SK-N-SH (cell line): ENCODE measurements at regions not wholly inside any gene's neighbourhood (a gene's known extent, or its start where the extent isn't known, plus 50 kb on each side); places are given as distances from the start of the nearest gene placed in this dataset.

Experiments used
- CTCF ChIA-PET: fragments of 300-600, 350-600 bp; formaldehyde crosslinking; extraction: SDS; loops from one replicate; lab custom pipeline; 2021; lab: Yijun Ruan, JAX
- POLR2A ChIA-PET: fragments of 350-600 bp; sonication (Branson Sonifier 250); formaldehyde crosslinking; extraction: SDS; loops from one replicate; lab custom pipeline; 2020; ENCODE audit warnings: antibody characterized with exemption, inconsistent platforms; lab: Yijun Ruan, JAX
- DNase-seq: peaks from one replicate; pipeline ENCODE4 v3.0.0; 2012
- H2AFZ ChIP-seq: fragments of 200-600 bp; sonication (generic); 2 replicates; pipeline ENCODE4 v1.8.1; 2016; ENCODE audit warnings: antibody characterized with exemption, mild to moderate bottlenecking, low read depth
- H3F3A ChIP-seq: fragments of 200-600 bp; sonication (generic); replicated peaks from 2 replicates; pipeline ENCODE3; 2016; ENCODE audit warnings: antibody characterized with exemption, mild to moderate bottlenecking; ENCODE audit not compliant: insufficient read depth
- H3K27ac ChIP-seq, 2 experiments: fragments of 200-500 bp in 1 of 2; fragments of 200-600 bp in 1 of 2; sonication (Bioruptor generic) in 1 of 2; sonication (generic), shearing (Covaris generic) in 1 of 2; 2 replicates each; pipeline versions ENCODE4 v1.5.1 to v1.6.1; 2014 to 2016; ENCODE audit warnings: low read depth in 2 of 2, inconsistent platforms in 1 of 2, low read length in 1 of 2, mild to moderate bottlenecking in 1 of 2, mixed read lengths in 1 of 2
- H3K27me3 ChIP-seq: fragments of 200-600 bp; sonication (generic), shearing (Covaris generic); 2 replicates; pipeline ENCODE4 v1.6.1; 2016; ENCODE audit warnings: mixed run types; ENCODE audit not compliant: insufficient read depth
- H3K36me3 ChIP-seq, 2 experiments: fragments of 200-500 bp in 1 of 2; fragments of 200-600 bp in 1 of 2; sonication (Bioruptor generic) in 1 of 2; sonication (generic) in 1 of 2; replicated peaks in 1 of 2; 2 replicates each; pipeline versions ENCODE3 to v1.5.1; 2014 to 2016; ENCODE audit warnings: low read length in 1 of 2, mild to moderate bottlenecking in 1 of 2; ENCODE audit not compliant: insufficient read depth in 2 of 2, control insufficient read depth in 1 of 2
- H3K4me1 ChIP-seq, 2 experiments: fragments of 200-500 bp in 1 of 2; fragments of 200-600 bp in 1 of 2; sonication (Bioruptor generic) in 1 of 2; sonication (generic), shearing (Covaris generic) in 1 of 2; 2 replicates each; pipeline versions ENCODE4 v1.5.1 to v1.6.1; 2014 to 2016; ENCODE audit warnings: low read depth in 1 of 2, low read length in 1 of 2, mixed run types in 1 of 2; ENCODE audit not compliant: insufficient read depth in 2 of 2, control insufficient read depth in 1 of 2
- H3K4me2 ChIP-seq: fragments of 200-600 bp; sonication (generic), shearing (Covaris generic); 2 replicates; pipeline ENCODE4 v1.6.1; 2017; ENCODE audit warnings: mixed run types
- H3K4me3 ChIP-seq, 2 experiments: fragments of 200-500 bp in 1 of 2; fragments of 200-600 bp in 1 of 2; sonication (Bioruptor generic) in 1 of 2; sonication (generic), shearing (Covaris generic) in 1 of 2; 2 replicates each; pipeline versions ENCODE4 v1.5.1 to v1.8.1; 2014 to 2016; ENCODE audit warnings: low read depth in 2 of 2, inconsistent platforms in 1 of 2, low read length in 1 of 2, mild to moderate bottlenecking in 1 of 2, mixed read lengths in 1 of 2, moderate library complexity in 1 of 2
- H3K79me2 ChIP-seq: fragments of 200-600 bp; sonication (generic); 2 replicates; pipeline ENCODE4 v1.8.1; 2017; ENCODE audit warnings: mild to moderate bottlenecking; ENCODE audit not compliant: insufficient read depth
- H3K9ac ChIP-seq: fragments of 200-600 bp; sonication (generic); 2 replicates; pipeline ENCODE4 v1.6.1; 2017; ENCODE audit warnings: mixed run types
- H3K9me2 ChIP-seq: fragments of 200-600 bp; sonication (generic); 2 replicates; pipeline ENCODE4 v1.6.1; 2017; ENCODE audit warnings: mixed run types
- H3K9me3 ChIP-seq: fragments of 200-600 bp; sonication (generic); 2 replicates; pipeline ENCODE4 v1.6.1; 2017; ENCODE audit warnings: mixed run types, mild to moderate bottlenecking, moderate library complexity
- H4K20me1 ChIP-seq: fragments of 200-600 bp; sonication (generic); 2 replicates; pipeline ENCODE4 v1.6.1; 2017; ENCODE audit warnings: mild to moderate bottlenecking, mixed run types; ENCODE audit not compliant: insufficient read depth
- FOXM1 ChIP-seq: IDR thresholded peaks from 2 replicates; pipeline ENCODE4 v1.4.0; 2012; ENCODE audit warnings: low read depth, mild to moderate bottlenecking
- GABPA ChIP-seq: IDR thresholded peaks from 2 replicates; pipeline ENCODE4 v1.4.0; 2012; ENCODE audit warnings: low read depth, mild to moderate bottlenecking
- JUND ChIP-seq: IDR thresholded peaks from 2 replicates; pipeline ENCODE4 v1.4.0; 2012
- MAX ChIP-seq: IDR thresholded peaks from 2 replicates; pipeline ENCODE4 v1.4.0; 2012; ENCODE audit warnings: low read depth
- NRF1 ChIP-seq: IDR thresholded peaks from 2 replicates; pipeline ENCODE4 v1.6.1; 2012; ENCODE audit warnings: low read depth, mild to moderate bottlenecking, low read length
- POLR2AphosphoS5 ChIP-seq: IDR thresholded peaks from 2 replicates; pipeline ENCODE4 v1.6.1; 2012; ENCODE audit warnings: low read depth, low read length
- SMC3 ChIP-seq: IDR thresholded peaks from 2 replicates; pipeline ENCODE4 v1.6.1; 2012; ENCODE audit warnings: low read depth, low read length, improper control_type of control experiment
- USF1 ChIP-seq: IDR thresholded peaks from 2 replicates; pipeline ENCODE4 v1.4.0; 2012; ENCODE audit warnings: low read depth, borderline replicate concordance
- WGBS: methylation state at CpG from one replicate; pipeline ENCODE4 v1.1.6; 2017; ENCODE audit warnings: low lambda C conversion rate; 5-methylcytosine and 5-hydroxymethylcytosine counted together
- TF ChIP-seq, protein P1 (sequence below): fragments of 150-350 bp; IDR thresholded peaks from 2 replicates; pipeline ENCODE4 v1.6.1; 2016; ENCODE audit warnings: mild to moderate bottlenecking, low read depth, low read length
- TF ChIP-seq, protein P2 (sequence below): fragments of 150-350 bp; IDR thresholded peaks from 2 replicates; pipeline ENCODE4 v1.6.1; 2017; ENCODE audit warnings: antibody characterized with exemption, low read length, low read depth, borderline replicate concordance
- TF ChIP-seq, protein P3 (sequence below): IDR thresholded peaks from 2 replicates; pipeline ENCODE4 v1.4.0; 2012; ENCODE audit warnings: low read depth, borderline replicate concordance

GRCh38 chr15:88740356-88740755 lies 62.9 kb upstream of the ACAN start:
- Histone ChIP-seq H3K27me3 (no peaks in the 10 kb centered on the region), H3K4me2 (no peak overlapping the region)

More at GRCh38 chr15:88740356-88740755, 62.9 kb upstream of the ACAN start:
- no peak for DNase-seq
- Histone ChIP-seq H3K9me2 (no peaks in the 10 kb centered on the region), H4K20me1 (no peaks in the 10 kb centered on the region), H3K4me3 (no peak overlapping the region), H3K4me1 (peaks cover 0 to 4% of the 10 kb centered on the region in 2 experiments; a peak in 2 of 4 replicates), H3K9me3 (no peaks in the 10 kb centered on the region), H3K79me2 (no peaks in the 10 kb centered on the region), H3F3A (peaks cover 4% of the 10 kb centered on the region), H3K36me3 (no peaks in the 10 kb centered on the region), H2AFZ (no peak overlapping the region), H3K9ac (no peak overlapping the region), H3K27ac (no peak overlapping the region)
- ChIA-PET POLR2A (no interaction called here), CTCF (interaction anchor here (0.6 kb wide), 1 partner anchor 196 kb away, joined by 3 read pairs; no protein-coding TSS in a partner anchor)
- WGBS = 30% methylated on average over 3 of the region's 3 CpGs
- no peak for TF ChIP-seq MAX
- no peak for TF ChIP-seq USF1
- TF ChIP-seq NRF1 = no peak
- TF ChIP-seq SMC3 = no peak
- TF ChIP-seq JUND = no peak
- TF ChIP-seq, protein P1, sequence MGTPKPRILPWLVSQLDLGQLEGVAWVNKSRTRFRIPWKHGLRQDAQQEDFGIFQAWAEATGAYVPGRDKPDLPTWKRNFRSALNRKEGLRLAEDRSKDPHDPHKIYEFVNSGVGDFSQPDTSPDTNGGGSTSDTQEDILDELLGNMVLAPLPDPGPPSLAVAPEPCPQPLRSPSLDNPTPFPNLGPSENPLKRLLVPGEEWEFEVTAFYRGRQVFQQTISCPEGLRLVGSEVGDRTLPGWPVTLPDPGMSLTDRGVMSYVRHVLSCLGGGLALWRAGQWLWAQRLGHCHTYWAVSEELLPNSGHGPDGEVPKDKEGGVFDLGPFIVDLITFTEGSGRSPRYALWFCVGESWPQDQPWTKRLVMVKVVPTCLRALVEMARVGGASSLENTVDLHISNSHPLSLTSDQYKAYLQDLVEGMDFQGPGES = no peak
- TF ChIP-seq, protein P2, sequence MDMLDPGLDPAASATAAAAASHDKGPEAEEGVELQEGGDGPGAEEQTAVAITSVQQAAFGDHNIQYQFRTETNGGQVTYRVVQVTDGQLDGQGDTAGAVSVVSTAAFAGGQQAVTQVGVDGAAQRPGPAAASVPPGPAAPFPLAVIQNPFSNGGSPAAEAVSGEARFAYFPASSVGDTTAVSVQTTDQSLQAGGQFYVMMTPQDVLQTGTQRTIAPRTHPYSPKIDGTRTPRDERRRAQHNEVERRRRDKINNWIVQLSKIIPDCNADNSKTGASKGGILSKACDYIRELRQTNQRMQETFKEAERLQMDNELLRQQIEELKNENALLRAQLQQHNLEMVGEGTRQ = no peak
- no peak for TF ChIP-seq GABPA
- no peak for TF ChIP-seq FOXM1
- no peak for TF ChIP-seq POLR2AphosphoS5
- TF ChIP-seq, protein P3, sequence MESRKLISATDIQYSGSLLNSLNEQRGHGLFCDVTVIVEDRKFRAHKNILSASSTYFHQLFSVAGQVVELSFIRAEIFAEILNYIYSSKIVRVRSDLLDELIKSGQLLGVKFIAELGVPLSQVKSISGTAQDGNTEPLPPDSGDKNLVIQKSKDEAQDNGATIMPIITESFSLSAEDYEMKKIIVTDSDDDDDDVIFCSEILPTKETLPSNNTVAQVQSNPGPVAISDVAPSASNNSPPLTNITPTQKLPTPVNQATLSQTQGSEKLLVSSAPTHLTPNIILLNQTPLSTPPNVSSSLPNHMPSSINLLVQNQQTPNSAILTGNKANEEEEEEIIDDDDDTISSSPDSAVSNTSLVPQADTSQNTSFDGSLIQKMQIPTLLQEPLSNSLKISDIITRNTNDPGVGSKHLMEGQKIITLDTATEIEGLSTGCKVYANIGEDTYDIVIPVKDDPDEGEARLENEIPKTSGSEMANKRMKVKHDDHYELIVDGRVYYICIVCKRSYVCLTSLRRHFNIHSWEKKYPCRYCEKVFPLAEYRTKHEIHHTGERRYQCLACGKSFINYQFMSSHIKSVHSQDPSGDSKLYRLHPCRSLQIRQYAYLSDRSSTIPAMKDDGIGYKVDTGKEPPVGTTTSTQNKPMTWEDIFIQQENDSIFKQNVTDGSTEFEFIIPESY = no peak
